ENCODE measurements at regions not wholly inside any gene's neighbourhood (a gene's known extent, or its start where the extent isn't known, plus 50 kb on each side); places are given as distances from the start of the nearest gene placed in this dataset.

DNA sequence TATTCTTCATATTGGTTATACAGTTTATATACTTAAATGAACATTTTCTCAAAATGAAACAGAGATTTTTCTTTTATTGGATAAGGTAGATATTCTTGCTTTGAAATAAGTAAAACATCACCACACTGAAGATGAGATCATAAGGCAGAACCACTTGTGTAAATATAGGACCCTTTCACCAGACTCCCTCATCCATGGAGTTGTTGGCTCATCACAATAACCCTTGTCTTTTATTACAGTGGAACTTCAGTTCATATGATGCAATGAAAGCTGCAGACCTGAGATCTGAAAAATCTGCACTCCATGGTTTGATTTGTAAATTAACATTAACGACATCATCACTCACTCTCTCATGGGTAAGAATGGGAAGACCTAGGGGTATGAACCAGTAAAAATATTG lies 51.9 kb upstream of the DBX2 start:
- no peak for DNase-seq (ENCODE audit: low read depth)

DNA sequence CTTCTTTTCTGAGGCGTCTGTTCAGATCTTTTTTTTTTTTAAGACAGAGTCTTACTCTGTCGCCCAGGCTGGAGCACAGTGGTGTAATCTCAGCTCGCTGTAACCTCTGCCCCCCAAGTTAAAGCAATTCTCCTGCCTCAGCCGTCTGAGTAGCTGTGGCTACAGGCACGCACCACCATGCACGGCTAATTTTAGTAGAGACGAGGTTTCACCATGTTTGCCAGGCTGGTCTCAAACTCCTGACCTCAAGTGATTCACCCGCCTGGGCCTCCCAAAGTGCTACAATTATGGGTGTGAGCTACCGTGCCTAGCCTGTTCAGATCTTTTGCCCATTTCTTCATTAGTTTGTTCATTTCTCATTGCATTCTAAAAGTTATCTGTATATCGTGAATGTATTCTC lies 55.1 kb upstream of the DBX2 start:
- DNase-seq (ENCODE audit: low read depth), result no peak

DNA sequence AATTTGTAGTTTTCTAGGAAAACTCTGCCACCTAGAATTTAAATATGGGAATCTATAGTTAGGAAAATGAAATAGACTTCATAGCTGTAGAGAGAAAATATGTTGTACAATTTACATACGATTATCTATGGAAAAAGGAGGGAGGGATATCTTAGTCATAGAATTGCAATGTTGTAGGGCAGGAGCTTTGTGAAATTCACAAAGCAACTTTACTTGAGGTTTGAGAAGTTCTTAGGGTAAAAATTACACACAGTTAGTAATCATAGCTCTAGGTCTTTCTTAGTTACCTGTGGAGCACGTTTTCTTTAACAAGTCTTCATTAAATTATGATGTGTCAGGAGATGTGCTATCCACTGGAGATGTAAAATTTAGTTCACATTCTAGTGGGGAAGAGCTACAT lies 61.4 kb upstream of the DBX2 start:
- no peak for DNase-seq (ENCODE audit: low read depth)

- no peak for DNase-seq (ENCODE audit: low read depth)
Observed at GRCh38 chr12:45121224-45121623, 70.3 kb upstream of the DBX2 start.

DNA sequence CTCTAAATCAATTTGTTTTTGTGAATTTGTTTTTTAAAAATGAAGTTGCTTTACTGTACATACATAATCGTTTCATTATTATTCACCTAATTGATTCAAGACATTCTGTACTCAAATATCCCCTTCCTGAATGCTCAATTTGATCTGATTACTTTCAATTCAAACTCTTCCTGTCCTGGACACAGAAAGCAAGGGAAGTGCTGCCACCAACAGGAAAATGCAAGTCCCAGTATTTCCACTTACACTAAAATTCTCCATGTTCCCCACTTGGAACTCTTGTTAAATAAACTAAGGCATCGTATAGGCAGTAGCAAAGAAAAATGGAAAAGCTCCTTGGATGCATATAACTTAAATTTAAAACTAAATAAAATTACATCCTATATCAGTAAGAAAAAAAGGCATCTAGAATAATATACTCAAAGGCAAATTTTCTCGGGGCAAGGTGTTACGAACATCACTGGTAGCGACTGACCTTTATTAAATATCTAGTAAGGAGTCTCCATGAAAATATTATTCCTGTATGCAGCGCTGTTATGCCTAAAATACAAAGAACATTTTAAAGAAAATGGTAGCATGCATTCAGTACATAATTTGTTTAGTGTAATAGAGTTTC lies 72.0 kb upstream of the DBX2 start:
- DNase-seq (ENCODE audit: low read depth), result no peak

DNA sequence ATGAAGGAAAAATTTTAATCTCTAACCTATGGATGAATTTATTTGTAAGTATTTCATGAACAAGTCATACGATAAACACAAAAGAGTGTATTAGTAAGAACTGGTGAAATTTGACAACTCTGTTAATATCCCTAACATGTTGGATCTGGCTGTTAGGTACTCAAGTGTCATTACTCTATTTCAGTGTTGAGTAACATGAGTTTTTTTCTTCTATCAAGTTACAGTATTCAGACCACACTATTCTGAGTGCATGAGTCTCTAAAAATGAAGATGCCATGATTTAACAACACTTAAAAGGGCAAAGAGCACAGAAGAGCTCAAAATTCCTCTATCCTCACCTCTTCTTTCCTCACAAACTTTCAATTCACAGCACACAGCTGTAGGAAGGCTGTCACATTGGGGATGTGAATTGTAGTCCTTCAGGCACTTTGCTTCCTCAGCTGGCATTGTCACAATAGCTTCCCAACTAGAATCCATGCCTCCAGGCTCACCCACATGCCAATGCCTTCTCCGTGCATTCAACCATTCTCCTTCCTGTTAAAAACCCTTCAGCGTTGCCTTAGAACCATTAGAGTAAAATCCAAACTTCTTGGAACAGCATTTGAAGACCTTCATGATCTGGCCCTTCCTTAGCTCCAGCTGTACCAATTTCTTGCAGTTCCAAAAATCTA lies 73.7 kb upstream of the DBX2 start:
- DNase-seq (ENCODE audit: low read depth), result no peak

DNA sequence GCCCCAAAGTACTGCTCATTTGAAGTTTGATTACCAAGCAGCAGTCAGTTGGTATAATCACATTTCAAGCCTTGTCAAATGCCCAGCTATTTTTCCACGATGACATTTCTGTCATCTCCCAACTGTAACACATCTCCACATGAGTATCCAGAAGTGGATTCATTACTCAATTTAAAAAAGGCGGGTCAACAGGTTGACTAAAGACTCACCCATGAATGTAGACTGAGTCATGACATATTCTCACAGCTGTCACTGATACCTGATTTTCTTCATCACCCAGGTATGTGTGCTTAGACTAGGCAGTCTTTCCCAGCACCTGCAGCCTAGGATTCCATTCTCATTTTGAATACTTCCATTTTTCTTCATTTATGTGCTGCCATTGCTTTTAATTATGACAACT lies 75.1 kb upstream of the DBX2 start:
- no peak for DNase-seq (ENCODE audit: low read depth)

DNA sequence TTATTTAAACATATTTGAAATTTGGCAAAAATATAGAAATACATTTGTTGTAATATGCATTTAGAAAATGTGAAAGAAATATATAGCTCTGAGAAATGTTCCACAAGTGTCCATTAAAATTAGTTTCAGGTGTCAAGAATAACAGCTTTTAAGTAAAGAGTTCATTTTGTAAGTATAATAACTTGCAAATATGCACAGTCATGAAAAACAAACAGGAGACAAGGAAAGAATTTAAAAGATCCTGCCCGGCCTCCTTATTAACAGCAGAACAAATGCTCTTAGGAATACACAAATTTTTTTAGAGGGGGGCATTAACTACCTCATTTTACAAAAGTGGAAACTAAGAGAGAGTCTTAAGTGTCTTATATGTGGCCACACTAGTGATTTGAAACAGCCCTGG lies 77.7 kb upstream of the DBX2 start:
- no peak for DNase-seq (ENCODE audit: low read depth)

- DNase-seq (ENCODE audit: low read depth), result peak; percentile 11
Observed at GRCh38 chr12:45130881-45131281, 80.0 kb upstream of the DBX2 start.

DNA sequence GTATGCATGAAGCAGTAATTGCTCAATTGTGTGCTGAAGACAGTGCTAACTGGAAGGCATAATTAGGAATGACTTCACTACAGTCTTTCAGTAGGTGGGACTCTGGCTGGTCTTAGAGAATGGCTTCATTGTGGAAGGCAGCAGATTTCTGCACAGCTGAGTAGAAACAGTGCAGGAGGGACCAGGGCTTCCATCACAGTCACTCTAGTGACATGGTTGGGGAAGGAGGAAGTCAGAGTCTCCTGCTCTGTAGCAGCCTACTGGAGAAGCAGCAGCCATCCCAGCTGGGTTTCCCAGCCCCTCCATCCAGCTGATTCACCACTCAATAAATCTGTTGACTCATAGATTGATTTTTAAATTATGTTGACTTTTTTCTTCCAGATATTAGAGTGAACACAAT lies 80.6 kb upstream of the DBX2 start:
- no peak for DNase-seq (ENCODE audit: low read depth)

- no peak for DNase-seq (ENCODE audit: low read depth)
Observed at GRCh38 chr12:45138609-45139008, 77.3 kb upstream of the ANO6 start.

- no peak for DNase-seq (ENCODE audit: low read depth)
Observed at GRCh38 chr12:45148006-45148405, 67.9 kb upstream of the ANO6 start.

DNA sequence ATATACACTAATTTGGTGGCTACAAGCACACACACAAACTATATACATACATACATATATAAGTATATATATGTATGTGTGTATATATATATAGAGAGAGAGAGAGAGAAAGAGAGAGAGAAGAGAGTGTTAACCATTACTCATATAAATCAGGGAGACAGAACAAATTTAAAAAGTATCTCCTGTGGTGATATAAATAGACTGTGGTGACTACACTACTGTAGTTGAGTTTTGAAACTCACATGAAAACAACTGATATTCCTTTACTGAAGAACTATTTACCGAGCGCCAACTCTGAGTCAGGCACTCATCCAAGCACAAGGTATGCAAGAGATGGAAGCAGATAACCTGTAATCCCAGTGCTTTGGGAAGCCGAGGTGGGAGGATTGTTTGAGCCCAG lies 67.3 kb upstream of the ANO6 start:
- no peak for DNase-seq (ENCODE audit: low read depth)

DNA sequence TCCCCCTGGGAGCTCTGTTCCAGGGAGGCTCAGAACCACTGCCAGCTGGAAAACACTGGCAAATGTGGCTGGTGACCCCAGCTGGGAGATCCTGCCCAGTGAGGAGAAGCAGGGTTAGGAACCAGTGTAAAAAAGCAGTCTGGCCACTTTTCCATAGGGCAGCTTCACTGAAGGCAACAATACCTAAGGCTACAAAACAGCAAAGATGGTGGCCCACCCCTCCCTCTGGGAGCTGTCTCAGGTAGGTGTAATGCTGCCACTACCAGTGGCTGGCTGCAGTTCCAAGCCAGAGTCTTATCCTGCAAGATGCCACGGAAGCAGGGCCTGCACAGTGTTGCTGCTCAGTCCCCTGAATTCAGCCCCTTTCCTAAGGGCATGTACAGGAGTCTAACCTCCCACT lies 50.6 kb upstream of the ANO6 start:
- no peak for DNase-seq (ENCODE audit: low read depth)

- DNase-seq (ENCODE audit: low read depth), result peak; percentile 29
Observed at GRCh38 chr12:45166056-45166455, 49.8 kb upstream of the ANO6 start.
